HG03039 (cell line): ENCODE measurements at regions not wholly inside any gene's neighbourhood (a gene's known extent, or its start where the extent isn't known, plus 50 kb on each side); places are given as distances from the start of the nearest gene placed in this dataset.
"Not testable (repeated sequence)": the region's sequence is repeated elsewhere in the genome, so short reads cannot be mapped to it uniquely, and the experiment has no call there.

Experiments
- ATAC-seq: cut with Tn5 transposase; IDR thresholded peaks from one replicate; pipeline ENCODE4 v1.9.1; 2021; ENCODE audit warnings: mild to moderate bottlenecking, moderate library complexity; ENCODE audit not compliant: unreplicated experiment

DNA sequence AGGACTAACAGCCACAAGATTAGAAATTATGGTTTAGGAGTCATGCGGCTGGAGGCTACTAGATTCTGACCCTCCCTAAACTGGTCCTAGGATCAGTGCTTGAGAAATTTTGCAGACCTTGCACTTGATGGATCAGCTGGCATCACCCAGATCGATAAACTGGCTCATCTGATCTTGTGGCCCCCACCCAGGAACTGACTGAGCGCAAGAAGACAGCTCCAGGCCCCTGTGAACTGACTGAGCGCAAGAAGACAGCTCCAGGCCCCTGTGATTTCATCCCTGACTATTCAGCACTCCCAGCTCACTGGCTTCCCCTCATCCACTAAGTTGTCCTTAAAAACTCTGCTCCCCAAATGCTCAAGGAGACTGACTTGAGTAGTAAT is 67.8 kb downstream of the MRPL36 start:
- ATAC-seq: not testable (repeated sequence)

- ATAC-seq: no peak
Observed at GRCh38 chr5:1731091-1731639, 68.5 kb downstream of the MRPL36 start.

GRCh38 chr5:1730487-1730847 is 69.2 kb downstream of the MRPL36 start:
- no peak for ATAC-seq

DNA sequence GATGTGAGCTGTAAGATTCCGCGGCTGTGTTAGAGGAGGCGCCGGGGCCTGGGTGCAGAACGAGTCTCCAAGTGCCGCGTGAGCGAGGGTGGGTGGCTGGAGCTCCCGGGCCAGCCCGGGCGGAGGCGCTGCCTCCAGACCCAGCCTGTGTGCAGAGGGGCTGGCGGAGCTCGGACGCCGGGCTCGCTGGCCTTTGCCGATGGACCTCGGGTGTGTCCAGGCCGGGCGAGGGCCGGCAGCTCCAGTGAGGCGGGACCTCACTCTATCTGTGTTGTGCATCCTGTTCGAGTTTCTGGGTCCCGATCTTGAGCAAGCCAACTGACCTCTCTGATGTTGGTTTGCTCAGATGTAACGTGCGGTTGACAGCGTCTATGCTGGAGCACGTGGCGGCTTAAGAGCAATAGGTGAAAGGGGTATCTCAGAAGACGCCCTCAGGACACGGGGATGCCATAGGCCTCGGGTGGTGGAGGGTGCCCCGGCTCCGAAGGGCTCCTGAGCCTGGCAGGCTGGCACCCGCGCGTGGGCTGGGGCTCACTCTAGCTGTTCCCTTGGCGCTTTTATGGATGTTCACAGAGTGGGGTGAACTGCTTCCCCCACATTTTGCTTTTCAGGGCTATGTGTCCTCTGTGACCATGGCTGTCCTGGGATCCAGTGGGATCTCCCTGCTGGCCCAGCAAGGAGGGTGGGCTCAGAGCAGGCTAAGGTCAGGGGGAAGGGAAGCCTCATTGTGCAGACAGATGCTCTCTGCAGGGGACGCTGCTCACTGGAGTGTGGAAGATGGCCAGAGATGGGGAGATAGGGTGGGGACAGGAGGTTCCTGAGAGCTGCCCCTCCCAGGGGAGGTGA is 69.8 kb downstream of the MRPL36 start:
- ATAC-seq: no peak

- no peak for ATAC-seq
Observed at GRCh38 chr5:1728846-1729245, 70.8 kb downstream of the MRPL36 start.

DNA sequence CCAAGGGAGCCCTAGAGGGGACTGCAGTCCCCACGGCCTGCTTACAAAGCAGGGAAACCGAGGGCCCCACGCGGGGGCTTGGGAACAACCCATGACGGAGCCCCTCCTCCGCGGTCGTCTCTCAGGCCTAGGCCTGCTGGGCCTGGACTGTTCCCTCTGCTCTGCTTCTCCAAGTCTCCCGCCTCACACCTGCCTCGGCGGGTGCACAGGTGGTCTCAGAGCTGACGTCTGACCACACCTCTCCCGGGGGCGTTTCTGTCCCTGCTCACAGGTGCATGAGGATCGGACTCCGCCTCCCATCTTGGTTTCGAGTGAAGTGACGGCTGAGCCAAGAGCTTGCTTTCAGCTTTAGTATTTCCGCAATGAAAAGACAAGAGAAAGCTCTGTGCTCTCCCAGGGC is 72.1 kb downstream of the MRPL36 start:
- no peak for ATAC-seq

DNA sequence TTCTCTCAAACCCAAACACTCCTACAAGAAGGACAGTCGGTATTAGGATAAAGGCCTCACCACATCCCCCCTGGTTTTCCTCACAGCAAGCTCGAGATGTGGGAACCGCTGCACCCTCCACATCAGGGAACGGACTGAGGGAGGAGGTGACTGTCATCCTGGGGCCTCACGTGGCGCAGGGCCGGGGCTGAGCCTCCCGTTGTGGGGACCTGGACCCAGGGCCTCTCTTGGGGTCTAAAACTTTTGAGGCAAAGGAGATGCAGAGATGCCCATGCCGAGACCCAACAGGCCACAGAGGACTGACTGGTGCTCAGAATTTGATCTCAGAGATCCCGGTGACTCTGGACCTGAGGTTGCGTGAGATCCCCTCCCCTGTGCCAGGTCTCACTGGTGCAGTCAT is 72.7 kb downstream of the MRPL36 start:
- ATAC-seq: no peak

DNA sequence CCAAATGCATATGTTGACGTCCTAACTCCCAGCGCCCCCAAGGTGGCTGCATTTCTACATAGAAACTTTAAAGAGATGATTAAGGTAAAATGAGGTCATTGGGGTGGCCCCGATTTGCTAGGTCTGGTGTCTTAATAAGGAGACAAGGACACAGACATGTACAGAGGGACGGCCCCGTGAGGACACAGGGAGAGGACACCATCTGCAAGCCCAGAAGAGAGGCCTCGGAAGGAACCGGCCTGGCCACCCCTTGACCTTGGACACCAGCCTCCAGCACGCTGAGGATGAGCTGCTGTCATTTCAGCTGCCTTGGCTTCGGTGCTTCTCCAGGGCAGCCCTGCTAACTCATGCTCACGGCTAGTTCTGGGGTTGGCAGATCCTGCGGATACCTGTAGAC is 73.2 kb downstream of the MRPL36 start:
- no peak for ATAC-seq

- ATAC-seq: no peak
Observed at GRCh38 chr5:1725641-1726468, 73.8 kb downstream of the MRPL36 start.

DNA sequence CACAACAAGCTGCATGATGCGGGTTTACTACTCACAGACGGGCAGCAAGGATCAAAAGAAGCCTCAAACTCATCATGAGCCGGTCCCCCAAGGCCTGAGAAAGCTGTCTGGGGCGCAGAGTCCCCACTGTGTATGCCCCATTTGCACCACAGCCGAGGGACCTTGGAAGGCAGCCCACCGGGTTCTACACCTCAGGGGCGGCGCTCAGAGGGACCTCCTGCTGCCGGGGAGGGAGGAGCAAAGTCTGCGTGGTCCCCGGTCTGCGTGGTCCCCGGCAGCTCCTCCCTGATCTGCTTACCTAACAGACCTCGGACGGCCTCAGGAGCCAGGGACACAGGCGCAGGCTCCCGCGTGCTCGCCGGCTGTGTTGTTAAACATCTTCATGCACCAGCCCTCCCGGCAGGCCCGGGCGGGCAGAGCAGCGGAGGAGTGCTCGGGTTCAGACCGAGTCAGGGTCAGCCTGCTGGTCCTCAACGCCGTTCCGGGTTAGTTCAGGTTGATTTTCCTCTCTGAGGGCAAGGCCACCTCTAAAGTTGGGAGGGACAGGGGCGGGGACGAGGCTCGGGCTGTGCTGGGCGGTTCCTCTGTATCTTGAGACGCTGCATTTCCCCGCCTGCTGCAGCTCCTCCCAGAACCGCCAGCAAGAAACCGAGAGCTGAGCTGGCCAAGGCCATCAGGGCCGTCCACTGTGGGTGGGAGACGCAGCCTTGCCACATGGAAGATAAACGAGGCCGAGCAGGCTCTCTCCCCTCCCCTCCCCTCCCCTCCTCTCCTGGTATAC is 74.6 kb downstream of the MRPL36 start:
- ATAC-seq: no peak

- no peak for ATAC-seq
Observed at GRCh38 chr5:1723957-1724821, 75.4 kb downstream of the MRPL36 start.

DNA sequence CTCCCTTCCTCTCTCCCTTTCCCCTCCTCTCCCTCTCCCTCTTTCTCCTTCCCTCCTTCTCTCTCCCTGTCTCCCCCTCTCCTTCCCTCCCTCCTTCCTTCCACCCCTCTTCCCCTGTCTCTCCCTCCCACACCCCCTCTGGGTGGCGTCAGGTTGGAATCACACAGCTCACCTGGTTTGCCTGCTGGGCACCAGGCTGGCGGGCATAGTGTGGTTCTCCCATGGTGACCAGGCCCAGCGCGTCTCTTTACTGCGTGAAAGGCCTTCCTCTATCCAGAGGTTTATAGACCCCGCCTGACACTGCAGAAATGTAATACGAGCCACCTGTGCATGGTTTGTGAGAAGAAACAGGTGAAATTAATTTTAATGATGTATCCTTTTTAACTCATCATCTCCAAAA is 76.2 kb downstream of the MRPL36 start:
- no peak for ATAC-seq

- no peak for ATAC-seq
Observed at GRCh38 chr5:1722877-1723276, 76.8 kb downstream of the MRPL36 start.

DNA sequence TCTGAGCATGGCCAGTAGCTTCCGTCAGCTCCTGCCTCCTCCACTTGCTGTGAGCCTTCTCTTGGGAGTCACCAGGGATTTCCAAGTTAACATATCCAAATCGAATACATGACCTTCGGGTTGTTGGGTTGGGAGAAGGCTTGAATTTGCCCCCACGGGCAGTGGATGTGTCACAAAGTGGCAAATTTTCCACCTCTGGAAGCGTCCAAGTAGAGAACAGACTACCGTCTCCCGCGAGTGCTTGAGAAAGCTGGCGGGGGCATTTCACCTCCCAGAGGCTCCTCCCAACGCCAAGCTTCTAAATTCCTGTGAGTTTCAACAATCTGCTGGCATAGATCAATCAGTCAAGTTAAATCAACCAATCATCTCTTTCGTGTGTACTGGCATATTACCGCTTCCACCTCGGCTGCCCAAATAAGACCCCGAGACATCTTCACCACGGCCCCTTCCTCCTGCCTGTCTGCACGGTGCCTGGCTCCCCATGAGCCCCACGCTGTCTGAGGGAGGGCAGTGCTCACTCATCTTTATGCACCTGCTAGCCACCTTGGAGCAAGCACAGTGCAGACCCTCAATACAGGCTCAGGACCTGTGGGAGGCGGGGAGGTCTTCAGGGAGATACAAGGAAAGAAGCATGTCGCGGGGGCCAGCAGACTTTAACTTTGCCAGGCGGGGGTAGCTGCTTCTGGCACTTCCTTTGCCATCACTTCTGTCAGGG is 79.1 kb downstream of the MRPL36 start:
- ATAC-seq: no peak

GRCh38 chr5:1719860-1720259 is 79.8 kb downstream of the MRPL36 start:
- no peak for ATAC-seq

GRCh38 chr5:1718669-1719068 is 81.0 kb downstream of the MRPL36 start:
- ATAC-seq: no peak

- ATAC-seq: not testable (repeated sequence)
Observed at GRCh38 chr5:1710091-1710490, 89.5 kb downstream of the MRPL36 start.

- no peak for ATAC-seq
Observed at GRCh38 chr5:1709171-1709803, 90.3 kb downstream of the MRPL36 start.

- no peak for ATAC-seq
Observed at GRCh38 chr5:1708592-1709141, 91.0 kb downstream of the MRPL36 start.
